RWPE2 (cell line): ENCODE measurements at regions not wholly inside any gene's neighbourhood (a gene's known extent, or its start where the extent isn't known, plus 50 kb on each side); places are given as distances from the start of the nearest gene placed in this dataset.

Source experiments
- ATAC-seq: fragments of 200-7000 bp; cut with Tn5 transposase; 3 replicates; pipeline ENCODE4 v1.9.1; 2021; ENCODE audit warnings: low read depth
- DNase-seq: peaks from one replicate; pipeline ENCODE4 v3.0.0-alpha.2; 2020; ENCODE audit warnings: low spot score
- H3K27ac ChIP-seq: fragments of 450-650 bp; 2 replicates; pipeline ENCODE4 v1.5.1; 2017; ENCODE audit warnings: mild to moderate bottlenecking; ENCODE audit not compliant: poor library complexity, severe bottlenecking
- H3K27me3 ChIP-seq: fragments of 250-450 bp; sonication (Bioruptor Pico); 2 replicates; pipeline ENCODE4 v1.5.1; 2021; ENCODE audit warnings: mild to moderate bottlenecking, moderate library complexity; ENCODE audit not compliant: insufficient read depth, poor library complexity, severe bottlenecking
- H3K36me3 ChIP-seq: fragments of 250-450 bp; sonication (Bioruptor Pico); 2 replicates; pipeline ENCODE4 v1.5.1; 2020; ENCODE audit warnings: low read depth, mild to moderate bottlenecking, moderate library complexity
- H3K4me1 ChIP-seq: fragments of 250-450 bp; sonication (Bioruptor Pico); 2 replicates; pipeline ENCODE4 v1.5.1; 2021; ENCODE audit warnings: mild to moderate bottlenecking, moderate library complexity; ENCODE audit not compliant: insufficient read depth, poor library complexity, severe bottlenecking
- H3K4me3 ChIP-seq: fragments of 250-450 bp; sonication (Bioruptor Pico); 2 replicates; pipeline ENCODE4 v1.5.1; 2021; ENCODE audit warnings: mild to moderate bottlenecking, moderate library complexity; ENCODE audit not compliant: severe bottlenecking
- H3K9me3 ChIP-seq: fragments of 250-450 bp; sonication (Bioruptor Pico); 2 replicates; pipeline ENCODE4 v1.5.1; 2021; ENCODE audit warnings: mild to moderate bottlenecking, moderate library complexity; ENCODE audit not compliant: severe bottlenecking
- CTCF ChIP-seq: fragments of 450-650 bp; IDR thresholded peaks from one replicate; pipeline ENCODE4 v1.5.1; 2017; ENCODE audit warnings: mild to moderate bottlenecking, moderate library complexity; ENCODE audit not compliant: poor library complexity, severe bottlenecking

- Histone ChIP-seq H3K9me3 (no peaks in the 10 kb centered on the region), H3K4me3 (no peak overlapping the region), H3K27me3 (no peaks in the 10 kb centered on the region), H3K4me1 (no peaks in the 10 kb centered on the region), H3K27ac (no peak overlapping the region), H3K36me3 (no peaks in the 10 kb centered on the region)
- TF ChIP-seq CTCF = no peak
- ATAC-seq (no peak), DNase-seq (no peak)
These were observed 442.0 kb upstream of the SYT4 start for GRCh38 chr18:43719267-43719795.

GRCh38 chr18:43720041-43720440 is 442.8 kb upstream of the SYT4 start:
- Histone ChIP-seq H3K36me3 (no peaks in the 10 kb centered on the region), H3K9me3 (no peaks in the 10 kb centered on the region), H3K4me1 (no peaks in the 10 kb centered on the region), H3K27me3 (no peaks in the 10 kb centered on the region), H3K27ac (no peak overlapping the region), H3K4me3 (no peak overlapping the region)
- ATAC-seq = no peak
- no peak for TF ChIP-seq CTCF
- DNase-seq = no peak

GRCh38 chr18:43735570-43735969 is 458.3 kb upstream of the SYT4 start:
- DNase-seq = no peak
- Histone ChIP-seq H3K4me3 (no peak overlapping the region), H3K36me3 (no peaks in the 10 kb centered on the region), H3K4me1 (no peaks in the 10 kb centered on the region), H3K27ac (no peak overlapping the region), H3K27me3 (no peaks in the 10 kb centered on the region), H3K9me3 (no peaks in the 10 kb centered on the region)
- TF ChIP-seq CTCF = no peak
- no peak for ATAC-seq

- Histone ChIP-seq H3K27me3 (no peaks in the 10 kb centered on the region), H3K4me1 (no peaks in the 10 kb centered on the region), H3K4me3 (no peak overlapping the region), H3K9me3 (no peaks in the 10 kb centered on the region), H3K27ac (no peak overlapping the region), H3K36me3 (no peaks in the 10 kb centered on the region)
- ATAC-seq (no peak), DNase-seq (no peak)
- TF ChIP-seq CTCF = no peak
These were observed 467.9 kb upstream of the SYT4 start for GRCh38 chr18:43744960-43745745.

GRCh38 chr18:43751203-43751602 is 473.9 kb upstream of the SYT4 start:
- peaks cover 3% of the 10 kb centered on the region for H3K9me3 ChIP-seq
- no peak for DNase-seq
- H3K27me3 ChIP-seq = no peaks in the 10 kb centered on the region
- no peaks in the 10 kb centered on the region for H3K36me3 ChIP-seq
- ATAC-seq = 0 out of 3 replicates have a peak, but pooled peaks have one; percentile 10
- peak overlapping the region; percentile 41 for H3K27ac ChIP-seq
- H3K4me1 ChIP-seq = peaks cover 7% of the 10 kb centered on the region
- H3K4me3 ChIP-seq = no peak overlapping the region
- TF ChIP-seq CTCF = no peak
